HL-60 (cell line): ENCODE measurements at regions not wholly inside any gene's neighbourhood (a gene's known extent, or its start where the extent isn't known, plus 50 kb on each side); places are given as distances from the start of the nearest gene placed in this dataset.

Experiments used
- POLR2AphosphoS5 ChIP-seq: IDR thresholded peaks from 2 replicates; pipeline ENCODE4 v1.6.1; 2012; ENCODE audit warnings: low read depth
- TF ChIP-seq, protein P1 (sequence below): IDR thresholded peaks from 2 replicates; pipeline ENCODE4 v1.6.1; 2012; ENCODE audit warnings: low read depth; ENCODE audit not compliant: insufficient replicate concordance
- TF ChIP-seq, protein P2 (sequence below): IDR thresholded peaks from one replicate; pipeline ENCODE4 v1.5.1; 2011; ENCODE audit warnings: low read length, control low read depth, inconsistent platforms; ENCODE audit not compliant: insufficient read depth

DNA sequence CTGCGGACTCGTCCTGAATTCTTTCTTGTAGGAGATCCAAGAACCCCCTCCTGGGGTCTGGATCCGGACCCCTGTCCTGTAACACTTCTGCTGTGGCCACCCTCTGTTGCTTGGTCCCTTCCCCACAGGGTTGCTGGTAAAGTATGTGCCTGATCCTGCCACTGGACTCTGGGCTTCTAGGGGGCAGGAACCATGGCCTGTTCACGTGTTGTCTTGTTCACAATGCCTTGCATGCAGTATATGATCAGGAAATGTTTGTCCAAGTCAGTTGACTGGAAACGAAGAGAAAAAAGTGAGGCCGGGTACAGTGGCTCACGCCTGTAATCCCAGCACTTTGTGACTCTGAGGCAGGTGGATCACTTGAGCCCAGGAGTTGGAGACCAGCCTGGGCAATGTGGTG, 139.3 kb upstream of the ALDH1B1 start:
- no peak for TF ChIP-seq POLR2AphosphoS5
- TF ChIP-seq, protein P1, sequence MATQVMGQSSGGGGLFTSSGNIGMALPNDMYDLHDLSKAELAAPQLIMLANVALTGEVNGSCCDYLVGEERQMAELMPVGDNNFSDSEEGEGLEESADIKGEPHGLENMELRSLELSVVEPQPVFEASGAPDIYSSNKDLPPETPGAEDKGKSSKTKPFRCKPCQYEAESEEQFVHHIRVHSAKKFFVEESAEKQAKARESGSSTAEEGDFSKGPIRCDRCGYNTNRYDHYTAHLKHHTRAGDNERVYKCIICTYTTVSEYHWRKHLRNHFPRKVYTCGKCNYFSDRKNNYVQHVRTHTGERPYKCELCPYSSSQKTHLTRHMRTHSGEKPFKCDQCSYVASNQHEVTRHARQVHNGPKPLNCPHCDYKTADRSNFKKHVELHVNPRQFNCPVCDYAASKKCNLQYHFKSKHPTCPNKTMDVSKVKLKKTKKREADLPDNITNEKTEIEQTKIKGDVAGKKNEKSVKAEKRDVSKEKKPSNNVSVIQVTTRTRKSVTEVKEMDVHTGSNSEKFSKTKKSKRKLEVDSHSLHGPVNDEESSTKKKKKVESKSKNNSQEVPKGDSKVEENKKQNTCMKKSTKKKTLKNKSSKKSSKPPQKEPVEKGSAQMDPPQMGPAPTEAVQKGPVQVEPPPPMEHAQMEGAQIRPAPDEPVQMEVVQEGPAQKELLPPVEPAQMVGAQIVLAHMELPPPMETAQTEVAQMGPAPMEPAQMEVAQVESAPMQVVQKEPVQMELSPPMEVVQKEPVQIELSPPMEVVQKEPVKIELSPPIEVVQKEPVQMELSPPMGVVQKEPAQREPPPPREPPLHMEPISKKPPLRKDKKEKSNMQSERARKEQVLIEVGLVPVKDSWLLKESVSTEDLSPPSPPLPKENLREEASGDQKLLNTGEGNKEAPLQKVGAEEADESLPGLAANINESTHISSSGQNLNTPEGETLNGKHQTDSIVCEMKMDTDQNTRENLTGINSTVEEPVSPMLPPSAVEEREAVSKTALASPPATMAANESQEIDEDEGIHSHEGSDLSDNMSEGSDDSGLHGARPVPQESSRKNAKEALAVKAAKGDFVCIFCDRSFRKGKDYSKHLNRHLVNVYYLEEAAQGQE = no peak
- TF ChIP-seq, protein P2, sequence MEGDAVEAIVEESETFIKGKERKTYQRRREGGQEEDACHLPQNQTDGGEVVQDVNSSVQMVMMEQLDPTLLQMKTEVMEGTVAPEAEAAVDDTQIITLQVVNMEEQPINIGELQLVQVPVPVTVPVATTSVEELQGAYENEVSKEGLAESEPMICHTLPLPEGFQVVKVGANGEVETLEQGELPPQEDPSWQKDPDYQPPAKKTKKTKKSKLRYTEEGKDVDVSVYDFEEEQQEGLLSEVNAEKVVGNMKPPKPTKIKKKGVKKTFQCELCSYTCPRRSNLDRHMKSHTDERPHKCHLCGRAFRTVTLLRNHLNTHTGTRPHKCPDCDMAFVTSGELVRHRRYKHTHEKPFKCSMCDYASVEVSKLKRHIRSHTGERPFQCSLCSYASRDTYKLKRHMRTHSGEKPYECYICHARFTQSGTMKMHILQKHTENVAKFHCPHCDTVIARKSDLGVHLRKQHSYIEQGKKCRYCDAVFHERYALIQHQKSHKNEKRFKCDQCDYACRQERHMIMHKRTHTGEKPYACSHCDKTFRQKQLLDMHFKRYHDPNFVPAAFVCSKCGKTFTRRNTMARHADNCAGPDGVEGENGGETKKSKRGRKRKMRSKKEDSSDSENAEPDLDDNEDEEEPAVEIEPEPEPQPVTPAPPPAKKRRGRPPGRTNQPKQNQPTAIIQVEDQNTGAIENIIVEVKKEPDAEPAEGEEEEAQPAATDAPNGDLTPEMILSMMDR = no peak
